ENCODE measurements at regions not wholly inside any gene's neighbourhood (a gene's known extent, or its start where the extent isn't known, plus 50 kb on each side); places are given as distances from the start of the nearest gene placed in this dataset.
"Not testable (repeated sequence)": the region's sequence is repeated elsewhere in the genome, so short reads cannot be mapped to it uniquely, and the experiment has no call there.

DNA sequence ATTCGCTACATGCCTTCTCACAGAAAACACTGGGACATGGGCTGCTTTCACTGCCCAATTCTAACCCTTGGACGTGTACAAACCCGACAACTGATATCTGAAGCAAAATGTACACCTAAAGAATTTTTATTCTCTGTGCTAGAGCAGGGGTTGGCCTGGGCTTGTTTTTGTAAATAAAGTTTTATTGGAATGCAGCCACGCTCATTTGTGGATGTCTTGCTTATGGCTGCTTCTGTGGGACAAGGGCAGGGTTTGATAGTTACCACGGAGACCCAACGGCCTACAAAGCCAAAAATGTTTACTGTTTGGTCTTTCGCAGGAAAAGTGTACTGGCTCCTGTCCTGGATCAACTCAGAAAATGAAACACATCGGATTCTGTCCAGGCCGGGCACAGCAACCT lies 58.1 kb upstream of the APCDD1L start:
- peaks cover 6% of the 10 kb centered on the region for H3K27me3 Mint-ChIP-seq
- no peak overlapping the region for H3K4me3 Mint-ChIP-seq
- no peak overlapping the region for H3K27ac Mint-ChIP-seq
- H3K36me3 Mint-ChIP-seq (ENCODE audit: low read depth), result no peaks in the 10 kb centered on the region
- no peaks in the 10 kb centered on the region for H3K4me1 Mint-ChIP-seq (ENCODE audit: low read depth)
- H3K9me3 Mint-ChIP-seq, result no peaks in the 10 kb centered on the region

DNA sequence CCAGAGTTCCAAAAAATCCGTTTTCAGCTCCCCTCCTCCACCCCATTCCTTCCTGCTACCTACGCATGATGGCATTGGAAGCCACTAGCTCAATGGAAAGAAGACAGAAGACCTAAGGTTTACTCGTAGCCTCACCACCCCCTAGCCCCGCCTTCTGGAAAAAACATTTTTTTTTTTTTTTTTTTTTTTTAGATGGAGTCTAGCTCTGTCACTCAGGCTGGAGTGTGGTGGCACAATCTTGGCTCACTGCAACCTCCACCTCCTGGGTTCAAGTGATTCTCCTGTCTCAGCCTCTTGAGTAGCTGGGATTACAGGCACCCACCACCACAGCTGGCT lies 57.2 kb upstream of the APCDD1L start:
- H3K27ac Mint-ChIP-seq; H3K4me3 Mint-ChIP-seq; H3K27me3 Mint-ChIP-seq; H3K9me3 Mint-ChIP-seq; H3K4me1 Mint-ChIP-seq (ENCODE audit: low read depth); H3K36me3 Mint-ChIP-seq (ENCODE audit: low read depth): not testable (repeated sequence)

DNA sequence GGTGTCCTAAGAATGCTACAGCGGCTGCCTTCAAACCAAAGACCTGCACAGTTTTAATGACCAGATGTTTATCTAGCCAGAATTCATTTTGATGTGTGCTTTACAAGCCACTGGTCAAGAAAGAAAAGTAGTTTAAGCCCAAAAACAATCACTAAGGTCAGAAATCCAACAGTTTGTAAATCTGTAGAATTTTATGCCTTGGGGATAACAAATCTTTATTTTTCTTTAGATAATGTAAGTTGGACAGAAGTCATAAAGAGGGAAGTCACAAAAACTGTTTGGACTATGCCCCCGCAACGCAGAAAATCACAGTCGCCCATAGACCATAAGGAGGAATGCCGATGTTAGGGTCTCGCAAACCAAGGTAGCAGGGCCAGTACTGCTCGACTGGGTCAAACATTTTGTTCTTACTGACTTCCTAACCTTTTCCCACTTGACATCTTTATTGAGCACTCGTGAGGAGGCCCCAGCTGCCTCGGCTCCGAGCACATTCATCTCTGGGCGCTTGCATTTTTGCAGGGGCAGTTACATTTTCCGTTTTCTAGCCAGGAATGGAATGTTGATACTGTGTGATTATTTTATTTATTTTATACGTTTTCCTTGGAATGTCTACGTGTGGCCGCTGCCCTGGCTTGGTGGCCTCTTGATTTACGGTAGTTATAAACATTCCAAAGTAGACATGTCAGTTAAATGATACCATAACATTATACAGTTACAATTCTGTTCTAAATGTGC lies 56.7 kb upstream of the APCDD1L start:
- Mint-ChIP-seq H3K9me3 (no peaks in the 10 kb centered on the region), H3K36me3 (ENCODE audit: low read depth) (no peaks in the 10 kb centered on the region), H3K27ac (no peak overlapping the region), H3K4me3 (no peak overlapping the region), H3K27me3 (no peaks in the 10 kb centered on the region), H3K4me1 (ENCODE audit: low read depth) (peaks cover 3% of the 10 kb centered on the region)

DNA sequence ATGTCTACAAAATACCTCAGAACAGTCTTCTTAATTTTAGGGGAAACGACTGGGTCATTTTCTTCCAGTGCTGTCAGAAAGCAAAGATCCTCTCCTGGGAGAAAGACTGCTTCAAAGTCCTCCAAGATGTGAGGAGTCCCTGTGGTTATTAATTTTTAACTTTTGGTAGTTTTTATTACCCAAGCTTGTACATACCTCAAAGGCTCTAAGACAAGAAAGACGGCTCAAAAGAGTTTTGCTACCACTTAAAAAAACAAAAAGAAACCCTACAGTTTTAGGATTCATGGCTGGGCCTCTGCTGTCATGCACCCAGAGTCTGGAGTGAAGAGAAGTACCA lies 56.1 kb upstream of the APCDD1L start:
- H3K4me1 Mint-ChIP-seq (ENCODE audit: low read depth), result peaks cover 6% of the 10 kb centered on the region
- no peaks in the 10 kb centered on the region for H3K27me3 Mint-ChIP-seq
- no peaks in the 10 kb centered on the region for H3K36me3 Mint-ChIP-seq (ENCODE audit: low read depth)
- H3K27ac Mint-ChIP-seq, result no peak overlapping the region
- no peaks in the 10 kb centered on the region for H3K9me3 Mint-ChIP-seq
- H3K4me3 Mint-ChIP-seq, result no peak overlapping the region

DNA sequence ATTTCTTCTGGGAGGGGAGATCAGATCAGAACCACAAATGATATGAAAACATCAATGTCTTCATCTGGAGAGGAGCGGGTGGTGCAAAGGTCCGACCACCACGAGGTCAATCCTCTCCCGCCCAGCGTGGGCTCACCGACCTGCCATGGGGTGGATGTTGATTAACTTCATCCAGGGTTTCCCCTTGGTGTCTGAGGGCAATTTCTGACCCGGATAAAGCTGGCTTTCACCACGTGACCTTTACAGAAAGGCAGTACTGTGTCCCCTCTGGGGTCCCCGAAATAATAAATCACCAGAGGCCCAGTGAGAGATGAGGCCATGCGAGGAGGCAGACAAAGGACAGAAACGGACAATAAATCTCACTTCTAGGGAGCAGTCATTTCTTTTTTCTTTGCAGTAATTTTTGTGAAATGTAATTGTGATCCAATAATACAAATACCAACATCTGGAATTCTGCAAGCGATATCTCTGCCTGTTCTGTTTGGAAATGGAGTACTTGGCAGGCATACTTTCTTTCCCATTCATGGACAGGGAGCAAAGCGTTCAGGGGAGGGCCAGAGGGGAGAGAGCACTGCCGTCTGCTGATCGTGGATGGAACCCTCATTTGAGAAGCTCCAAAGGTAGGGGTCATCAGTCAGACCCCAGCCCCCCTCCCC lies 55.1 kb upstream of the APCDD1L start:
- no peak overlapping the region for H3K27ac Mint-ChIP-seq

DNA sequence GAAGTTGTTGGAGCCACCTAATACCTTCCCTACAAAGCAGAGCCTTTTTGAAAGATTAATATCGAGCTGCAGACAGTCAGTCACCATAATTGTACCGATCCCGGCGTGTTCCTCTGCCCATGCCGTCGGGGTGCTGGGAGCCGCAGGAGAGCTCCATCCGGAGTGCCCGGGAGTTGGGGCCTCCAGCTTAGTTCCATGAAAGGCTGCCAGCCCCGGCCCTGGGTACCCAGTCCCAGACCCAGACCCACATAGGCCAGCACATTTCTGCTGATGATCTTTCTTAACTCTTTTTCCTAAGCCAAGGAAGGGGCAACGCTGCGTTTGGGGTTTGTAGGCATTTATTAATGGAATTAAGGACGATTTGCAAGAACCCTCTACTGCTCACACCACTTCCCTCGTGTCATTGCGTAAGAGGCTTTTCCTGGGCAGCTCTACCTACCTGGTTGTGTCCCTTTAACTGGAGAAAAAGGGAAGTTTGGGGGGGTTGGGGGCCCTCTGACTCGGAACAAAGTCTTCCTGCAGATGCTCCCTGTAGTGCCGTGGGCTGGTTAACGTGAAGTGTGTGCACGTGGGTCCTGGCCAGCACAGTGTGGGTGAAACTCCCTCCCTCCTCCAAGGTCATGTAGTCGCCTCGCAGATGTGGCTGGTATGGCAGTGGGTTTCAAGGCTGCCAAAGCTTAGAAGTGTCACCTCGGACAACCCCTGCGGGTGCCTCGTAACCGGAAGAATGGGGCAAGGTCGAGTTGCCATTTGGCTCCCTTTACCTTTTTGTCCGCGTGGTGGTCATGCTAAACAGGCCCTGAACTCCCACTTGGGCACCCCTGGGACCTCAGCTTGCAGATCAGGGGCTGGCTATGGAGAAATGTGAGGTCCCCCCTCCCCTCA lies 54.3 kb upstream of the APCDD1L start:
- Mint-ChIP-seq H3K4me3 (no peak overlapping the region), H3K4me1 (ENCODE audit: low read depth) (peaks cover 6% of the 10 kb centered on the region), H3K27ac (no peak overlapping the region), H3K27me3 (no peaks in the 10 kb centered on the region), H3K9me3 (no peaks in the 10 kb centered on the region), H3K36me3 (ENCODE audit: low read depth) (no peaks in the 10 kb centered on the region)

More for the DNA sequence above, 55.1 kb upstream of the APCDD1L start:
- H3K36me3 Mint-ChIP-seq (ENCODE audit: low read depth), result no peaks in the 10 kb centered on the region
- H3K4me3 Mint-ChIP-seq, result no peak overlapping the region
- H3K9me3 Mint-ChIP-seq, result no peaks in the 10 kb centered on the region
- no peaks in the 10 kb centered on the region for H3K27me3 Mint-ChIP-seq
- H3K4me1 Mint-ChIP-seq (ENCODE audit: low read depth), result peaks cover 6% of the 10 kb centered on the region

DNA sequence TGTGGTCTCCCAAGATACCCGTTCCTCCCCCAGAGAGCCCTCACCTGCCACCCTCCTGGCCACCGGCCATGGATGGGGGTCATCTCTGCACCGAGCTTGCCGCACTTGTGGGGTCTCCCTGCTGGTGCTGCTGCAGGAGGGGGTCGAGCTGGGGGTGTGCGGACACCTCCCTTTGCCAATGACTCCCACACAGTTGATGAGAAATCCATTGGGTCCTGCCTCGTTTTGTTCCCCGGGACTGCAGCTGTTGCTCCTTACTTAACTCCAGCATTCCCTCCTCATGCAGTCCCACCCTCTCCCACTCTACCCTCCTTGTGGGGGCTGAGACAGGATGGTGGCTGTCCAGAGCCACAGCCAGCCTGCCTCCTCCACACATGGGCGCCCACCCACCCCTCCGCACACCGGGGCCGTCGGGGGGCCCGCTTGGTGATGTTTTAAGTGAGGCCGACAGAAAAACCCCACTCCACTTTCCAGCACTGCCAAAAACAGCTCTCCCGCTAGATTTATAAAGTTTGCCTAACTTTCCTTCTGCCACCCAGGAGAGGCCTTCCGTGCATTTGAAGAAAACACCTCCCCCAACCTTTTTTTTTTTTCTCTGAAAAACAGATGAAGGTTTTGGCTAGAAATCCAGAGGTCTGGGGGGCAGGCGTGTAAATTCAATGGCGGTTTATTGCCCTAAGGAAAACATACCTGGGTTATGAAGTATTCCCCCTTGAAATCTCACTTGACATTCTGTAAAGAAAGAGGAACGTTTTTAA lies 53.5 kb upstream of the APCDD1L start:
- no peaks in the 10 kb centered on the region for H3K9me3 Mint-ChIP-seq
- peaks cover 6% of the 10 kb centered on the region for H3K4me1 Mint-ChIP-seq (ENCODE audit: low read depth)
- no peak overlapping the region for H3K4me3 Mint-ChIP-seq
- no peaks in the 10 kb centered on the region for H3K27me3 Mint-ChIP-seq
- no peaks in the 10 kb centered on the region for H3K36me3 Mint-ChIP-seq (ENCODE audit: low read depth)
- no peak overlapping the region for H3K27ac Mint-ChIP-seq

DNA sequence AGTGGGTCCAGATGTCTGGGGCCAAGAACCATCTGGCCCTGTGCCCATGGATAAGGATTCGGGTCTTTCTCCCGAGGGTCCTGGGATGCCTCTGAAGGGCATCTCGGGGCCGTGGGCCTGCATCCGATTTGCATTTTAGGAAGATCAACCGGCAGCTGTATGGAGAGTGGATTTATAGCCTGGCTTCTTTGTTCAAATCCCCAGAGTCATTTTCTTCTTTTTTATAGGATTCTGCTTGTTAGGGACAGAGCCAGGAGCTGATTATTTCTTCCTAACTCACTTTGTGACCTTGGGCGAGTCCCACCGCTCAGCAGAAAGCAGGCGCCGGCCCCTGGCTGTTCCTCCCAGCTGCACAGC lies 52.9 kb upstream of the APCDD1L start:
- Mint-ChIP-seq H3K9me3 (no peaks in the 10 kb centered on the region), H3K36me3 (ENCODE audit: low read depth) (no peaks in the 10 kb centered on the region), H3K27me3 (no peaks in the 10 kb centered on the region), H3K27ac (no peak overlapping the region), H3K4me3 (no peak overlapping the region), H3K4me1 (ENCODE audit: low read depth) (peaks cover 6% of the 10 kb centered on the region)

DNA sequence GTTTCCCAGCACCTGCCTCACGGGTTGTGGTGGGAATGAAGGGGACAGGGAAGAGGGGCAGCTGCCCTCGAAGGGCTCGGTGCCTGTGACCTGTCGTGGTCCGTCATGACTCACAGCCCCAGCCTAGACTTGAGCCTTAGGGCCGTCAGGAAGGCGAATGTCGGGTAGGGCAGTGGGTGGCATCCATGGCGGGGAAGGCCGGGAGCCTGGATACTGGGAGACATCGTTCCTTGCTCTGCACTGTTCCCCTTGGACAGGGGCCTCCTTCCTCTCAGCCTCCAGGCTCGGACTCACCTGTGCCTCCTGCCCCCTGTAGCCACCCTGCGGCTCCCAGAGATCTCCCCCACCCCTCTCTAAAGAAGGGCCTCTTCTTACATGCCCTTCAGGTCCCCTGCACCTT lies 52.2 kb upstream of the APCDD1L start:
- no peaks in the 10 kb centered on the region for H3K9me3 Mint-ChIP-seq
- H3K27ac Mint-ChIP-seq, result no peak overlapping the region

DNA sequence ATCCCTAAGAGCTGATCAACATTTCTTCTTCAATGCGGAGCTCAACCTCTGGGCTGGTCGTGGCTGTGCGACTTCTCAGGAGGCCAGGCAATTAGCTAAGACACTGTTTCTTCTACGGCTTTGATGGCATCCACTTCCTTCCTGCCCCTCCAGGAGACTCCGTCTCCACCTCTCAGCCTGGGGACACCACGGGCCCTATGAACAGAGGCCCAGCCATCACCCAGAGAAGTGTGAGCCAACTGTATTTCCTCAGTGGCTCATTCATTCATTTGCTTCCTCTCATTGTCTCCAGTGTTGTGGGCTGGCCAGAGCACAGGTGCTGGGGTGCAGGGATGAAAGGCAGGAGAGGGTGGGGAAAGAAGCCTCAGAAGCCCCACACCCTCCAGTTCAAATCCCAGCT lies 51.8 kb upstream of the APCDD1L start:
- H3K36me3 Mint-ChIP-seq (ENCODE audit: low read depth), result no peaks in the 10 kb centered on the region
- no peaks in the 10 kb centered on the region for H3K27me3 Mint-ChIP-seq
- H3K27ac Mint-ChIP-seq, result no peak overlapping the region
- H3K9me3 Mint-ChIP-seq, result no peaks in the 10 kb centered on the region
- H3K4me3 Mint-ChIP-seq, result no peak overlapping the region
- H3K4me1 Mint-ChIP-seq (ENCODE audit: low read depth), result peaks cover 6% of the 10 kb centered on the region

More for the DNA sequence above, 52.2 kb upstream of the APCDD1L start:
- H3K36me3 Mint-ChIP-seq (ENCODE audit: low read depth), result no peaks in the 10 kb centered on the region
- H3K4me1 Mint-ChIP-seq (ENCODE audit: low read depth), result peaks cover 6% of the 10 kb centered on the region
- no peaks in the 10 kb centered on the region for H3K27me3 Mint-ChIP-seq
- no peak overlapping the region for H3K4me3 Mint-ChIP-seq

DNA sequence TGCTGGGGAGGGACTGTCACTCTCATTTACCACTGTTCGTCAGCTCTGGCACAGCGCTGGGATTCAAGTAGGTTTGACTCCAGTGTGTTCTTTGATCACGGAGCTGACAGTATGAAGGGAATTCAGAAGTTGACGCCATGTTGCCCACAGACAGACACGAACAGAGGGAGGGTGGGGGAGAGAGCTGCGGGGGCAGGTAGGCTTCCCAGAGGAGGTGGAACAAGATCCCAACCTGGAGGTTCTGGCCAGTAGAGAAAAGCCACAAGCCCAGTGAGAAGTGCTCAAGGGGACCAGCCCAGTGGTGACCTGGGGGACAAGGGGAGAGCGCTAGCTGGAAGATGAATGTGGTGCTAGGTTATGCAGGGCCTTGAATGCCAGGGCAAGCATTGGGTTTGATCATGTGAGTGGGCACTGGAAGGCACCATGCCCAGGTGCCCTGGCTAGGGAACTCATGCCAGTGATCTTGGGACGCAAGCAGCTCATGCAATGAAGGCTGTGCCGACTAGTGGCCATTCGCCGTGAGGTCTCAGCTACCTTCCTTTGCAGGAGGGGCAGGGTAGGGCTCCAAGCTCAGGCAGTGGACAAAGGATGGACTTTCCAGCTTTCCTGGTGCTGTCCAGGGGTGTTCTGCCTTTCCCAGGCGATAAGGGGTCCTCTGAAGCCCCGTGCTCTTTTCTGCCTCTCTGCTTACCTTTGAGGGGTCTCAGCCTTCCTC lies 50.4 kb upstream of the APCDD1L start:
- no peaks in the 10 kb centered on the region for H3K36me3 Mint-ChIP-seq (ENCODE audit: low read depth)
- no peak overlapping the region for H3K4me3 Mint-ChIP-seq
- no peaks in the 10 kb centered on the region for H3K9me3 Mint-ChIP-seq
- peaks cover 6% of the 10 kb centered on the region for H3K4me1 Mint-ChIP-seq (ENCODE audit: low read depth)
- H3K27me3 Mint-ChIP-seq, result no peaks in the 10 kb centered on the region
- no peak overlapping the region for H3K27ac Mint-ChIP-seq
